Neural progenitor cell (in vitro differentiated cells): ENCODE measurements at regions not wholly inside any gene's neighbourhood (a gene's known extent, or its start where the extent isn't known, plus 50 kb on each side); places are given as distances from the start of the nearest gene placed in this dataset.

Experiments used
- EZH2 ChIP-seq: fragments of 200-600 bp; sonication (generic); IDR thresholded peaks from 2 replicates; pipeline ENCODE4 v1.6.1; 2017; ENCODE audit warnings: antibody characterized with exemption, mild to moderate bottlenecking, moderate library complexity
- EZH2phosphoT487 ChIP-seq: fragments of 200-600 bp; sonication (generic); IDR thresholded peaks from 2 replicates; pipeline ENCODE4 v1.6.1; 2017; ENCODE audit warnings: antibody characterized with exemption
- TF ChIP-seq, protein P1 (sequence below): fragments of 200-600 bp; sonication (generic); IDR thresholded peaks from 2 replicates; pipeline ENCODE4 v1.5.1; 2017; ENCODE audit warnings: antibody characterized with exemption, mild to moderate bottlenecking

DNA sequence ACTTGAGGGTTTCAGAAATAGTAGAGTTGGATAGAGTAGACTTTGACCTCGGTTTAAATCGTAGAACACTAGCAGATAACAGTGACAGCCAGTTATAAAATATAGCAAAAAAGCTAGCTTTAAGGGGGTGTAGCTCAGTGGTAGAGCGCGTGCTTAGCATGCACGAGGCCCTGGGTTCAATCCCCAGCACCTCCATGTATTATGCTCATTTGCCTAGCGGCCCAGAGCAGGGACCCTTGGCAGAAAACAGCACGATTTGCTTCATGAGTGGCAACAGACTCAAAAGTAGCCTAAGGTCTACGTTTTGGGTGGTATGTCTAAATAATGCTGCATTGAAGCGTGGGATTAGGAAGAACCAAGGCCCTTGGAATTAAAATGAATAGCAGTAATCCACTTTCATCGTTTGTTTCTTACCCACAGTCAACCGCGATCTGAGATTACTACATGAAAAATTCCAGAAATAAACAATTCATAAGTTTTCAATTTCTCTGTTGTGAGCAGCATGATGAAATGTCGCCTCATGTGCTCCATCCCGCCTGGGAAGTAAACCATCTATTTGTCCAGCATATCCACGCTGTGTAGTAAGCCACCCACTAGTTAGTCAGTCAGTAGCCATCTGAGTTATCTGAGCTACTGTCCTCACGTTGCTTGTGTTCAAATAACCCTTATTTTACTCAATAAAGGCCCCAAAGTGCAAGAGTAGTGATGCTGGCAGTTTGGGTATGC lies 184.9 kb downstream of the GPX5 start:
- TF ChIP-seq, protein P1, sequence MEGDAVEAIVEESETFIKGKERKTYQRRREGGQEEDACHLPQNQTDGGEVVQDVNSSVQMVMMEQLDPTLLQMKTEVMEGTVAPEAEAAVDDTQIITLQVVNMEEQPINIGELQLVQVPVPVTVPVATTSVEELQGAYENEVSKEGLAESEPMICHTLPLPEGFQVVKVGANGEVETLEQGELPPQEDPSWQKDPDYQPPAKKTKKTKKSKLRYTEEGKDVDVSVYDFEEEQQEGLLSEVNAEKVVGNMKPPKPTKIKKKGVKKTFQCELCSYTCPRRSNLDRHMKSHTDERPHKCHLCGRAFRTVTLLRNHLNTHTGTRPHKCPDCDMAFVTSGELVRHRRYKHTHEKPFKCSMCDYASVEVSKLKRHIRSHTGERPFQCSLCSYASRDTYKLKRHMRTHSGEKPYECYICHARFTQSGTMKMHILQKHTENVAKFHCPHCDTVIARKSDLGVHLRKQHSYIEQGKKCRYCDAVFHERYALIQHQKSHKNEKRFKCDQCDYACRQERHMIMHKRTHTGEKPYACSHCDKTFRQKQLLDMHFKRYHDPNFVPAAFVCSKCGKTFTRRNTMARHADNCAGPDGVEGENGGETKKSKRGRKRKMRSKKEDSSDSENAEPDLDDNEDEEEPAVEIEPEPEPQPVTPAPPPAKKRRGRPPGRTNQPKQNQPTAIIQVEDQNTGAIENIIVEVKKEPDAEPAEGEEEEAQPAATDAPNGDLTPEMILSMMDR, result no peak
- TF ChIP-seq EZH2 (no peak), EZH2phosphoT487 (no peak)
